NCI-H2081 treated with DMSO at 0.1 percent for 48 hours (cell line): ENCODE measurements at regions not wholly inside any gene's neighbourhood (a gene's known extent, or its start where the extent isn't known, plus 50 kb on each side); places are given as distances from the start of the nearest gene placed in this dataset.
"Not testable (repeated sequence)": the region's sequence is repeated elsewhere in the genome, so short reads cannot be mapped to it uniquely, and the experiment has no call there.

Experiments
- DNase-seq: peaks from one replicate; lab custom pipeline; 2025; lab: John Stamatoyannopoulos, UW

DNA sequence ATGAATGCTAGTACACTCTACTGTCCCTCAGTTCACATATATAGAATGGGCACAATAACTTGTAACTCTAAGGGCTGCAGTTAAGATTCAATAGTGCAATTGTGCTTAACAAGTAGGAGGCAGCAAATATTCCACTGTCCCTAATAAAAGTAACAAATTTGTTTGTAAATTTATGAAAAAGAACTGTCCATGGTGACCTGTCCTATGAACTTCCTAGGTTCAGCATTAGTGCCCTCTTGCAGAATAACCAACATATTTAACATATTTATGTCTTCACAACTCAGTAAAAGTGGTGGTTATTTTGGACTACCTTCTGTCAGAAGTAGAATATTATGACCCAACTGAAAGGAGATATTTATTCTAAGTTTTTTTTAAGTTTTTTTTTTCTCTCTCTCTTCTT, 327.8 kb downstream of the CENPW start:
- no peak for DNase-seq

DNA sequence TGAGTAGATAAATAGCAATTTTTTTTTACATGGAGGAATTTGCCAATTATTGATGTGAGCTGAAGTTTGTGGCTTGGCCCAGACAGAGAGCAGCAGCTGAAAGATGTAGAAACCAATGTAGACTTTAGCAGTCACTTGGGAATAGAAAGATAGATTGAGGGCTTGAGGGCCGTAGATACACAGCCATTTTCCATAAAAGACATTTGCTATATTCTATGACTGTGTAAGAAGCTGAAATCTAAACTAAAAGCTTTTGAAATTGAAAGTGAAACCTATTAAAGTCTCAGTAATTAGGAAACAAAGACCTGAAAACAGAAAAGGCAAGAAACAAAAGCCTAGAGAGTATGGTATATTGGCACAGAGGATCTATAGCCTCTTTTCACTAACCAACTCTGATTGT, 332.7 kb downstream of the CENPW start:
- no peak for DNase-seq

DNA sequence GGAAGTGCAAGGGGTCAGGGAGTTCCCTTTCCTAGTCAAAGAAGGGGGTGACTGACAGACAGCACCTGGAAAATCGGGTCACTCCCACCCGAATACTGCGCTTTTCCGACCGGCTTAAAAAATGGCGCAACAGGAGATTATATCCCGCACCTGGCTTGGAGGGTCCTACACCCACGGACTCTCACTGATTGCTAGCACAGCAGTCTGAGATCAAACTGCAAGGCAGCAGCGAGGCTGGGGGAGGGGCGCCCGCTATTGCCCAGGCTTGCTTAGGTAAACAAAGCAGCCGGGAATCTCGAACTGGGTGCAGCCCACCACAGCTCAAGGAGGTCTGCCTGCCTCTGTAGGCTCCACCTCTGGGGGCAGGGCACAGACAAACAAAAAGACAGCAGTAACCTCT, 333.8 kb downstream of the CENPW start:
- not testable (repeated sequence) for DNase-seq

DNA sequence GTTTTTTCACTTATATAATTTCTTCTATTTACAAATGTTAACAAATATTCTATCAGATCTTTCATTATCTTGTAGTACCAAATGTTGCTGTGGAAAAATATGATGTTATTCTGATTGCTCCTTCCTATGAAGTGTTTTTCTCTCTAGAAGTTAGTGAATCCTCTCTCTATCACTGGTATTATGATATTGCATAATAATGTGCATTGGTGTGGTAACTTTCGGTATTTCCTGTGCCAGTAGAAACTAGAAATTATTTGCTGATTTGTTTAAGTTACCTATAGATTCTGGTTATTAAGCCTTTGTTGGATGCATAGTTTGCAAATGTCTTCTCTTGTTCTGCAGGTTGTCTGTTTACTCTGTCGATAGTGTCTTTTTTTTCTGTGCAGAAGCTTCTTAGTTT, 342.5 kb downstream of the CENPW start:
- DNase-seq, result no peak

DNA sequence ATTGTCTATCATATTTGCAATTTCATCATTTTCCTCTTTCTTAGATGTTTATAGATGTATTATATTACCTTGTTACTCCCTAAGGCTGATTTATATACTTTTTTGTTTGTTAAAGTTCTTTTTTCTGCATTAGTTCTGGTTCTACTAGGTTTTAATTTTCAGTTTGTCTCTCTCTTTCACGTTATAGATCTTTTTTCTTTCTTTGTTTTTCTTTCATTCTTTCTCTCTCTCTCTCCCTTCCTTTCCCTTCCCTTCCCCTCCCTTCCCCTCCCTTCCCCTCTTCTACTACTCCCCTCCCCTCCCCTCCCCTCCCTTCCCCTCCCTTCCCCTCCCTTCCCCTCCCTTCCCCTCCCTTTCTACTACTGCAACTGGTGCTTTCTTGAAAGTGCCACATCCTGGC, 345.3 kb downstream of the CENPW start:
- no peak for DNase-seq

DNA sequence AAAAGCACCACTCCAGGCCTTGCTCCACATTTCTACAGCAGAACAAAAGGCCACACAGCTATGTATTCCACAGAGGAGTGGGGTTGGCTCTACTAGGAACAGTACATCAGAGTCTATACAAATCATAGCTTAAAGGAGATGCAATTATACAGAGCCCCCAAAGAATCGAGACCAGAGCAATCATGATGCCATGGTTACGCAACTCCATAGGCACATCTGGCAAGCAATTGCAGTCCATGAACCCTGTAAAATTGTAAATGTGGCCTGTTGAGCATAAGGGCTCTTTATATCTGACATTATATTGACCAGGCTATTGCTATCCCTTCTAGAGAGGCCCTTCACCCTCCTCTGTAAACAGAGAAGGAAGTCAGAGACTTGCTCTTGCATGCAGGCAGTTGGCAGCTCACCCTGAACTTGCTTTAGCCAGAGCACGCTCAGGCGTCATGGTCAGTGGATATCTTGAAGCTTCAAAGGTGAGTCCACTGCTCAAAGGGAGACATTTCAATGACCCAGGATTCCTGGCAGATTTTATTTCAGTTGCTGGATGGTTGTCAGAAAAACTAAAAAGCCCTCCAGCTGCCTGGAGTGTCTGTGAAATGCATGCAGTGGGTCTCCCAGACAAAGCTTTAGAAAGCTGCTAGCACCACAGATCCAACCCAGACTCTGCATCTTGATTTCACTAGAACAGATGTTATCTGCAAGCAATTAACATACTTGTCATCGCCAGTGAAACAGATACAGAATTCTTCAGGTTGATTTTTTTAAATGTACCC, 357.2 kb downstream of the CENPW start:
- no peak for DNase-seq

DNA sequence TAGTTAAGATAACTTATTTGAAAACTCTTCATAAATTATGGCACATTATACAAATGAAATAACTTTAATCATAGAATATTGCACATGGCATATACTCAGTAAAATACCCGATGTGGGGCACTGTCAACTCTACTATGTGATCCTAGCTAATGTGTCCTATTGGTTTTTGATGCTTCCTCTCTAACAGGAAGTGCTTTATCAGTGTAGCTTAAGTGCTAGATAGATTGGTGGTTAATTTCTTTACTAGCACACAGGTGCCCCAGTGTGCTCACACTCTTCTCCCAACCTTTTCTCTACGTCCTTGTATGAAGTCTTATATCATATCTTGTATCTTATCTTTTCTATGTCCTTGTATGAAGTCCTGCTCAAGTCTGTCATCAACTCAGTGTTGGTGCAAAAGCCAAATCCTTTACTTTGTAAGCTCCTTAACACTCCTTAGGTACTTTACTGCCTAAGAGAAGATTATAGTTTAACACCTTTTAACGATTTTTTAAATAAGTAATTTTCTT, 358.9 kb downstream of the CENPW start:
- DNase-seq, result no peak

DNA sequence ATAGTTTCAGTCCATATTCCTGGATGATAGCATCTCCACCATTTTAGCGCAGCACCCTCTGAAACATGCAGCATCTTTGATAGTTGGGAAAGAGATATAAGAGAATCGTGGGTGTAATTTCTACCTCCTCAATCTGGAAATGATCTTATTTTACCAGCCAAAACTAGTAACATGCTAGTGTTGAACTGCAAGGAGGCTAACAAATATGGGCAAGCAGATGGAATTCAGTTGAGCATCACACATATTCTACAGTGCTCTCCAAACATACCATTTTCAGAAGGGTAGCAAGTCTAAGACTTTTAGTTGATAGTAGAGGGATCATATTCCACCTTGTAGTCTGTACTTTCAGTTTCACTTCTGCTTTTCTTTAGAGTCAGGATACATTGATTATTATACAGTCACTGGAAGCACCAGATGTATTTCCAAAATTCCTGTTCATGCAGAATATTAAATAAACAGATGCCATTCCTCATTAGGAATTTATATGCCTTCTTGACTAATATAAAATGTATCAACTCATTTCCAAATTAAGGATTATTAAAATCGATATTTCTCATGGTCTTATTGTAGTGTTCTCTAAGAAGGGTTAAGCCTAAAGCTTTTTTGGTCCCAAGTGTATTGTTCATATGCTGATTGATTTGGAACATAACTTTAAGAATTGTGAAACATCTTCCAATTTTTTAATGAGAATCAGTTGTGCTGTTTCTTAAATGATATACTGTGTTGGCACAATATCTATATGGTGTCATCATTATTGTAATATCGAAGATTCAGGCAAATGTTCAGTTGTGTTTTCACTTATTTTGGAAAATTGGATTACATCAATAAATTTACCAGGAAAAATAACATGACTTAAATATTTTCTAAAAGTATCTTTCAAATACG, 362.0 kb downstream of the CENPW start:
- no peak for DNase-seq

DNA sequence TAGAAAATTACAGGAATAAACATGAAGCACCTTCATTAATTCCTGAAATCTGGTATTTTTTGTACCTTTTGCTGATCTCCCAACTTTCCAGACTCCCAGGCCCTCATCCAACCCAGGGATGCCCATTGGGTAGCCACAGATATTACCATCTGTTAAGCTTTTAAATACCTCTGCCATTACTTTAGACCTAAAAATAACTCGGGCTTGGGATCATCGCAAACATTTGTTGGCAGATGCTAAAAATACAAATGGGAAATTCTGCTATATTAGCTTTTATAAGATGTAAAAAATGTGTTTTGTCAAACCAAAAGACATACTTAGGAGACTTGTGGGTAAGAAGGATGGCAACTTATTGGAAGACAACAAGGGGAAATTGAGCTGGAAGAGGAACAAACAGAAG, 376.1 kb downstream of the CENPW start:
- no peak for DNase-seq

DNA sequence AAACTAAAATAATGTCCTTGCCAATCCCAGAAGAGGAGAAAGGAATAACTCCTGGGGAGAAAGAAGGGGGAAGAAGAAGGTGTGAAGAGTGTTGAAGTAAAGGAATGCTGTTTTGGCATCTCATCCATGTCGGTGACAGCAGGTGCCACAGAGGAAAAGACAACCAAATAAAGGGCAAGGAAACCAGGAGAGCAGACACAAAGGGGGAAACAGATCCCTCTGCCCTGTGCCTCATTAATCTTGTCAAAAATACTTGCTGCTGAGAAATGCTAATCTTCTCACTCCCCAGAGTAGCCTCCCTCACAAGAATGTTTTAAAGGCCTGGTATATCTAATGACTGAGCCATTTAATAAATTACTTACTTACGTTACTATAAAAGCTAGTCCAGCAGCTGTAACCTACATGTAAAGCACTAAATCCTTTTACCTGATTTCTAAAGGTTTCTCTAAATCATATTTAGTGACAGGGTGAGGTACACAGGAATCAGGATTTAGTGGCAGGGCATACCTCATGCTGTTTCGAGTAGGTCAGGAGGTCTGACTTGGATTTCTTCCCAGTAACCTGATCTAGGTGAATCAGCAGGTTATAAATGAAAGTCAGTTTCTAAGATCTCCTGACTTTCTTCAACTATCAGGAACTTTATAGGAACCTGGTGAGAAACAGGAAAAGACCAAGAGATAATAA, 377.1 kb downstream of the CENPW start:
- DNase-seq, result no peak

DNA sequence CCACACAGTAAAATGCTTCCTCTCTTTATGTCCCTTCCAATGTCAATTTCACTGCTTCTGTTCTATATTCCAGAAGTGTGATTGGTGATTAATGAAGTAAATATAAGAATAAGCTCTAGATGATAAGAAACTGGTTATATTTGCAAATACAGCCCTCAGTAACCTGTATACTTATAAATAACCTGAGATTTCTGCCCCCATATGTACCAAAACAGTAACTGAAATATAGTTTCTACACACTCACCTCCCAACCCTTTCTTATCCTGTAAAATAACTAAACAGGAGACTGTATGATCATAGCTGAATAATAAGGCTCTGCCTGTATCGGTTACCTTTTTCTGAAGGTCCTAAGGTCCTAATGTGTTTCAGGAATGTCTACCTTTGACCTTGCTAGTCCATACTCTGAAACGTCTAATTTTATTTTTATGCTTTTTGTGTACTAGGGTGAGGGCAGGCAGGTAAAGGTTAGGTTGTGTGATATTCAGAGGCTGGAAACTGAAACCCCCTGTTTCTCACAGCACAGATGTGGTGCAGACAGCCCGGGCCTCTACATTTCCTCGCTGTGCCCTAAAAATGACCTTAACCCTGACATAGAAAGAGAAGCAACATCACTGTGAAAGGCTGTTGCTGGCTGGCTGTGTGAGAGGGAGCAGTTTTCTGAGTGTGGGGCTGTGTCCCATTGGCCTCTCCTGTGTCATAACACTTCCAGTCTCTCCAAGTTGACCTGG, 378.8 kb downstream of the CENPW start:
- no peak for DNase-seq

DNA sequence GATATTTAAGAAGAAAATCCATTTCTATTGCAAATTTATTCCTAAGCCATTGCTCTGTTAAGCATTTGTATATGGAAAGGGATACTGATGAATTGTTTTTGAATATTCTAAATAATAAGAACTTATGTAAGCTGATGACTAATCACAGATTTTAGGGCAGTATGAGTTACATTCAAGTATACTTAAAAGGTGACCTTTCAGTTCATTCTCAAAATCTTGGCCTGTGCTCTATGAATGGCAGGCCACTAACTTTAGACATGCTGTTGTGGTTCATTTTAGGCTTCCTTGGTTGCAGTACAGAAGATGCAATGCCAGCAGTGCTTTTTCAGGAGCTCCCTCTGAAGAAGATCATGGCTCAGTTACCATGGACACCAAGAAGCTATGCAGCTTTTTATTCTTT, 380.4 kb downstream of the CENPW start:
- DNase-seq, result no peak

DNA sequence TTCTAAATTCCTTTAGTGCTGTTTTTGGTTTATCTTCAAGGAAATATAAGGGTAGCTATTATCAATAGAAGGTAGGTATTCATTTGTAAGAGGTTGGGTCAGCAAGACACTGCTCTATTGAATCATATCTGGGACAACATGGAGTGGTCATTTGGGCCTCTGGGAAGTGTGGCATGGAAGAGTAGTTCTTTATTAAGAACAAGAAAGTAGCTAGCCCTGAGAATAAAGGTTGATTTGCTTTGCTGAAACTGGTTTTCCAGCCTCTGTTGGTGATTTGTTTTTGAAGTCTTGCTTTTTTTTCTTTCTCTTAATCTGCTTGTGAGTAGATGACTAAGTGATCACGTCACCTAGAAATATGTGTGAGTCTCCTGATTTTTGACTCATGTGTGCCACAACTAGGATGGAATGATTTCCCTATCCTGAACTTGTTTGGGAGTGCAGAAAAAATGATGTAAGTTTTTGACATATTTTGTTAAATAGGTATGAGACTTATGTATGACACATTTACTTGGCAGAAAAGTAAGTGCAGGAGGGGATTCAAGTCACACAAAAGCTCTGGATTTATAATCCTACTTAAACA, 381.8 kb downstream of the CENPW start:
- no peak for DNase-seq

DNA sequence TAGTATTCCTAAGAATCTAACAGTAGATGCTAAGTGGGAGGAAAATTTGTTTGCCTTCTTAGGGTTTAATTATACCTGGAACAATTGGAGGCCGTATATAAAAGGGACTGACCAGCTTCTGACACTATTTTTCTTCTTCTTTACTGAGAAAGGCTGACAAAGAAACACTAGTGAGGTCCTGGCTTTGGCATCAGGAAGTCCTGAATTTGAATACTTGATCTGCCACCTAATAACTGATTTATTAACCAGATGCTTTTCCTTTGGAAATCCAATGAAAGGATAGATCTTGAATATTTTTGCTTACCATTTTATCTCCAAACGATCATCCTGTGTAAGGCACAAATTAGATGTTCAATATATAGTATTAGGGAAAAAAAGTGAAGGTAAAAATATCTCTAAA, 382.5 kb downstream of the CENPW start:
- no peak for DNase-seq

DNA sequence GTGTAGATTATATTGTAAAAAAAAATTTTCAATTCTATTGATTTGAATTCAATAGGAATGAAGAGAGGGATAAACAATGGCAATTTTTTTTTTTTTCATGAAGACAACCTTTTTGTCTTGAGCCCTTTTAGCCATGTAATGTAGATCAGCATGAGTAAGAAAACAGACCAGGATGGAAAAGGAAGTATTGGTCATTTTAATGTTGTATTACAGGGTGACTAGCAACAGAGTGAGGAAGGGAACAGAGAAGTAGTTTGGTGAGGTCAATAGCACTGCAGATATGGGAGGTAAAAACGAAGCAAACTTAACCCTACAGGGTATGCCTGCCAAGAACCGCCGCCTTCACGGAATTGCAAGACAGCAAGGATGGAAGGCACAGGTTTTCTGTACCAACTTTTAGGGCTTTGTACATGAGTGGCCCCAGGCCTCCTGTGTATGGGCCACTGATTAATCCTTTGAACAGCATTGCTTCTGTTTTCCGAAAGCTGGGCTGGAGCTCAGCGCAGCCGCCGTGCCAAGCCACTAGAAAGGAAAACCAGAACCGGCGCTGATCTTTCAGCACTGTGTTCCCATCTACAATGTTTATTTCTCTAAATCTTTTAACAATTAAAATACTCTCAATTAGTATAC, 383.7 kb downstream of the CENPW start:
- DNase-seq, result no peak

DNA sequence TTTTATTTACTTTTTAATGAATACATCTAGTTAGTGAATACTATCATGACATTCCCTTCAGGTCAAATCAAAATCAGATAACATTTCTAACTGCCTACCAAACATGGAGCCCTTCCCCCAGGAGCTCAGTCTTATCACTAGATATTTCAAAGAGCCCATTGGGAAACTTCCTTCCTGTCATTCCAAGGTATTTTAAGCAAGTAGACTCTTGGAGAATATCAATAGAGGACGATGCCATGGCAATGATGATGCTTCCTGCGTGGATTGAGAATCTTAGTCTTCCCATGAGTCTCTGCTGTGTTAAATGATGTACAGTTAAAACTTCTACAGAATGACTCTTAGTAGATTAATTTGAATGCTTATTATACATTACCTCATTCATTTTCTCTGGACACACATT, 384.9 kb downstream of the CENPW start:
- no peak for DNase-seq

DNA sequence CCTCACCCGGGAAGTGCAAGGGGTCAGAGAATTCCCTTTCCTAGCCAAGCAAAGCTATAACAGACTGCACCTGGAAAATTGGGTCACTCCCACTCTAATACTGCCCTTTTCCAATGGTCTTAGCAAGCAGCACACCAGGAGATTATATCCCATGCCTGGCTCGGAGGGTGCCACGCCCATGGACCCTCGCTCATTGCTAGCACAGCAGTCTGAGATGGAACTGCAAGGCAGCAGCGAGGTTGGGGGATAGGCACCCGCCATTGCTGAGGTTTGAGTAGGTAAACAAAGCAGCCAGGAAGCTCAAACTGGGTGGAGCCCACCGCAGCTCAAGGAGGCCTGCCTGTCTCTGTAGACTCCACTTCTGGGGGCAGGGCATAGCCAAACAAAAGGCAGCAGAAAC, 386.5 kb downstream of the CENPW start:
- DNase-seq, result not testable (repeated sequence)

DNA sequence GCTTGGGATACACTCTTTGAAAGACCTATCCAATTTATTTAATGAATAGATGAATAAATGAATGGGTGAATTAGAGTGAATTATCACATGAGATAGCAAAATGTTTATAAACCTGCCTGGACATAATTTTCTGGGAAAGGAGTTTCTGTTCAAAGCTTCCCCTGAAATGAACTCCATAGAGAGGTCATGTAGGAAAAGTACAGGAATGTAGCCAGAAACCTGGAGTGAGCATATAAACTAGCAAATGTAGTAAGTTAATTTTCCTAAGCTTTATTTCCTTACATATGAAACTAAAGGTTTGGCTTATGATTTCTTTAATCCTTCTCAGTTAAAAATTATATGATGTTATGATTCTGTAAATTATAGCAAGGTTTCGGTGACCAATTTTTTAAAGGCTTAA, 380.3 kb upstream of the RSPO3 start:
- no peak for DNase-seq

DNA sequence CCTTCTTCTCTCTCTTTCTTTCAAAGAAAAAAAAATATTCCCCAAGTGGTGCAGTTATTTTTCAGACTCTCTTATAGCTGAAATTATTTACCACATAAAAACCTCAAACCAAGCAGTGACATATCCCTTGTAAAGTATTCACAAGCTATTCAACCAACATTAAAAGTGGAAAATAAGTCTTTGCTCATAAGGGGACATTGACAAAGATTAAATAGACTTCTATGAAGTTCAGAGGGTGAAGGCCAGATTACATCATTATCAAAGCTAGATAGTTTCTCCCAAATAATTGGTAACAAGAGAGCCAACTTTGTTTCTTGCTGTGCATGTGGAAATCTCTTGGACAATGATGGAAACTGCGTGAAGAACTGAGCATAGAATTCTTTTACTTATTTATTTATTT, 379.8 kb upstream of the RSPO3 start:
- no peak for DNase-seq

DNA sequence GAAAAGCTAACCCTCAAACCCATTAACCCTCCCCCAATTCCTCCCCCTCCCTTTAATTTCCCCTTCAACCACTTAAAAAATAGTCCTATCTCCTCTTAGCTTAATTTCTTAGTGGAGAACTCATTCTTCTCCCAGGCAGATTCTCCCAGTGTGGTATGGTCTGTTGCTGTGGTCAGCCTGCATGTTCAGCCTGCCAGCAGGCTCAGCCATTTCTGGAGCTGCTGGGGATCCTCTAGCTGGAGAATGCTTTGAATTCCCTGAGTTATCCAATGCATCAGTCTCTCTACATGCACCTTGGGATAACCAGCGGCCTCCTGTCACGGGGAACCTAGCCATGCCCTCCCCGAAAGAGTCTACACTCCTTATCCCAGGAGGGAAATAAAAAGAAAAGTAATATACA, 375.4 kb upstream of the RSPO3 start:
- no peak for DNase-seq
